Left ventricle myocardium inferior (tissue), 1 donor: ENCODE measurements at regions not wholly inside any gene's neighbourhood (a gene's known extent, or its start where the extent isn't known, plus 50 kb on each side); places are given as distances from the start of the nearest gene placed in this dataset.
"Not testable (repeated sequence)": the region's sequence is repeated elsewhere in the genome, so short reads cannot be mapped to it uniquely, and the experiment has no call there.

Experiments used
- DNase-seq: peaks from one replicate; pipeline ENCODE4 v3.0.0-alpha.2; 2020
- H3K27ac ChIP-seq: fragments of 200-600 bp; replicated peaks from 2 replicates; pipeline ENCODE4 v1.8.0; 2021
- H3K27me3 ChIP-seq: fragments of 200-600 bp; 2 replicates; pipeline ENCODE4 v1.8.0; 2021; ENCODE audit warnings: low read depth
- H3K36me3 ChIP-seq: fragments of 200-600 bp; 2 replicates; pipeline ENCODE4 v1.8.0; 2021
- H3K4me1 ChIP-seq: fragments of 200-600 bp; 2 replicates; pipeline ENCODE4 v1.8.0; 2021
- H3K4me3 ChIP-seq: fragments of 200-600 bp; 2 replicates; pipeline ENCODE4 v1.8.0; 2021; ENCODE audit warnings: mild to moderate bottlenecking, moderate library complexity
- H3K9me3 ChIP-seq: fragments of 200-600 bp; replicated peaks from 2 replicates; pipeline ENCODE4 v1.8.0; 2021
- CTCF ChIP-seq: fragments of 200-600 bp; IDR thresholded peaks from 2 replicates; pipeline ENCODE4 v1.8.0; 2021; ENCODE audit warnings: antibody characterized with exemption, mild to moderate bottlenecking, borderline replicate concordance
- intact Hi-C: fragments of 100-400 bp; cut with micrococcal nuclease; formaldehyde crosslinking; loops from one replicate; pipeline ENCODE4 v1.11.0; 2022
- donor health status: DM: no; HTN: yes; CAD: no; lungs with severe emphysema.

GRCh38 chr18:46237891-46238290 lies 133.7 kb downstream of the HAUS1 start:
- no peak for TF ChIP-seq CTCF
- intact Hi-C loops: no loop called here
- H3K9me3 ChIP-seq: no peaks in the 10 kb centered on the region
- no peak overlapping the region for H3K4me3 ChIP-seq
- H3K4me1 ChIP-seq: peaks cover 24% of the 10 kb centered on the region
- H3K36me3 ChIP-seq: no peaks in the 10 kb centered on the region
- no peak overlapping the region for H3K27ac ChIP-seq
- no peaks in the 10 kb centered on the region for H3K27me3 ChIP-seq
- no peak for DNase-seq

- Histone ChIP-seq H3K27me3 (no peaks in the 10 kb centered on the region), H3K4me3 (no peak overlapping the region), H3K9me3 (no peaks in the 10 kb centered on the region), H3K4me1 (peaks cover 20% of the 10 kb centered on the region), H3K36me3 (no peaks in the 10 kb centered on the region), H3K27ac (no peak overlapping the region)
- intact Hi-C loops: no loop called here
- no peak for DNase-seq
- no peak for TF ChIP-seq CTCF
Measured at GRCh38 chr18:46239549-46239948, 135.4 kb downstream of the HAUS1 start.

GRCh38 chr18:46239998-46240397 lies 135.8 kb downstream of the HAUS1 start:
- no peak for DNase-seq

GRCh38 chr18:46241393-46241792 lies 137.2 kb downstream of the HAUS1 start:
- H3K4me1 ChIP-seq: peaks cover 17% of the 10 kb centered on the region
- DNase-seq, intact Hi-C loops, H3K27ac ChIP-seq, H3K27me3 ChIP-seq, H3K4me3 ChIP-seq, H3K9me3 ChIP-seq, H3K36me3 ChIP-seq: not testable (repeated sequence)

More at GRCh38 chr18:46239998-46240397, 135.8 kb downstream of the HAUS1 start:
- TF ChIP-seq CTCF: no peak
- intact Hi-C loops: no loop called here
- Histone ChIP-seq H3K27ac (no peak overlapping the region), H3K4me1 (peaks cover 16% of the 10 kb centered on the region), H3K27me3 (no peaks in the 10 kb centered on the region), H3K36me3 (no peaks in the 10 kb centered on the region), H3K4me3 (no peak overlapping the region), H3K9me3 (no peaks in the 10 kb centered on the region)

- Histone ChIP-seq H3K4me1 (peaks cover 17% of the 10 kb centered on the region), H3K36me3 (no peaks in the 10 kb centered on the region), H3K9me3 (no peaks in the 10 kb centered on the region), H3K27me3 (no peaks in the 10 kb centered on the region), H3K27ac (no peak overlapping the region), H3K4me3 (no peak overlapping the region)
- no peak for TF ChIP-seq CTCF
- DNase-seq: no peak
- intact Hi-C loops: no loop called here
Measured at GRCh38 chr18:46242183-46242582, 138.0 kb downstream of the HAUS1 start.

- peaks cover 17% of the 10 kb centered on the region for H3K4me1 ChIP-seq
- H3K9me3 ChIP-seq: no peaks in the 10 kb centered on the region
- H3K27ac ChIP-seq: no peak overlapping the region
- no peak overlapping the region for H3K4me3 ChIP-seq
- no peaks in the 10 kb centered on the region for H3K36me3 ChIP-seq
- TF ChIP-seq CTCF: no peak
- intact Hi-C loops: no loop called here
- no peaks in the 10 kb centered on the region for H3K27me3 ChIP-seq
- DNase-seq: no peak
Measured at GRCh38 chr18:46243095-46243494, 138.9 kb downstream of the HAUS1 start.
